GM04504 (cell line): ENCODE measurements at regions not wholly inside any gene's neighbourhood (a gene's known extent, or its start where the extent isn't known, plus 50 kb on each side); places are given as distances from the start of the nearest gene placed in this dataset.
A peak's percentile ranks its signal among the peaks of the same experiment; 100 is the strongest.

ENCODE experiments used
- DNase-seq: peaks from one replicate; pipeline ENCODE4 v3.0.0-alpha.2; 2012; ENCODE audit warnings: low read depth

GRCh38 chr14:85475113-85475512 is 54.8 kb upstream of the FLRT2 start:
- DNase-seq, result peak; percentile 16

- DNase-seq, result no peak
Measured at GRCh38 chr14:85479306-85479705, 50.6 kb upstream of the FLRT2 start.

GRCh38 chr14:85479771-85480170 is 50.2 kb upstream of the FLRT2 start:
- DNase-seq, result no peak
